ENCODE measurements at regions not wholly inside any gene's neighbourhood (a gene's known extent, or its start where the extent isn't known, plus 50 kb on each side); places are given as distances from the start of the nearest gene placed in this dataset.

DNA sequence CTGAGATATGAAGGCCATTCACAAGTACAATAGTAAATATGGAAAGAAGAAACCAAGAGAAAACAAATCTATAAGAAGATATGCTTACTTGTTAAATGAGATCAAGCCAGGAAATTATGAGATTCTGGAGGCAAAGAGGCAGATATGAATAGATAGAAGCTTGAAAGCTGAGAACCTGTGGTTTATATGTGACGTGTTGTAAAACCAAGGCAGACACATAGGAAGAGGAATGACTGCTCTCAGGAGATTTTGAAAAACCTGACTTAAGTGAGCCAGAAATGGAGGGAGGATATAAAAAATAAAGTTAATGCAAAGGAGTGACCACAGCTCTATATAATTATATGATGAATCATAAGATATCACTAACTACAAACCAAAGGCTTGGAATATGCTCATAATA is 1160.5 kb upstream of the CNTN5 start:
- TF ChIP-seq GATA2 (IDR thresholded peaks at IDR 0.05; ENCODE audit: insufficient read depth, insufficient read length, low read depth, low read length) = no peak
- TF ChIP-seq, protein P1, sequence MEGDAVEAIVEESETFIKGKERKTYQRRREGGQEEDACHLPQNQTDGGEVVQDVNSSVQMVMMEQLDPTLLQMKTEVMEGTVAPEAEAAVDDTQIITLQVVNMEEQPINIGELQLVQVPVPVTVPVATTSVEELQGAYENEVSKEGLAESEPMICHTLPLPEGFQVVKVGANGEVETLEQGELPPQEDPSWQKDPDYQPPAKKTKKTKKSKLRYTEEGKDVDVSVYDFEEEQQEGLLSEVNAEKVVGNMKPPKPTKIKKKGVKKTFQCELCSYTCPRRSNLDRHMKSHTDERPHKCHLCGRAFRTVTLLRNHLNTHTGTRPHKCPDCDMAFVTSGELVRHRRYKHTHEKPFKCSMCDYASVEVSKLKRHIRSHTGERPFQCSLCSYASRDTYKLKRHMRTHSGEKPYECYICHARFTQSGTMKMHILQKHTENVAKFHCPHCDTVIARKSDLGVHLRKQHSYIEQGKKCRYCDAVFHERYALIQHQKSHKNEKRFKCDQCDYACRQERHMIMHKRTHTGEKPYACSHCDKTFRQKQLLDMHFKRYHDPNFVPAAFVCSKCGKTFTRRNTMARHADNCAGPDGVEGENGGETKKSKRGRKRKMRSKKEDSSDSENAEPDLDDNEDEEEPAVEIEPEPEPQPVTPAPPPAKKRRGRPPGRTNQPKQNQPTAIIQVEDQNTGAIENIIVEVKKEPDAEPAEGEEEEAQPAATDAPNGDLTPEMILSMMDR (IDR thresholded peaks at IDR 0.05; ENCODE audit: extremely low read depth in 1 of 2, insufficient read depth in 1 of 2, low read depth in 1 of 2, low read length in 2 of 2) = no peak
- TF ChIP-seq POLR2A (IDR thresholded peaks at IDR 0.05; ENCODE audit: low read depth, low read length) = no peak
- TF ChIP-seq MYC (IDR thresholded peaks at IDR 0.05; ENCODE audit: low read depth, low read length) = no peak
- TF ChIP-seq, protein P2, sequence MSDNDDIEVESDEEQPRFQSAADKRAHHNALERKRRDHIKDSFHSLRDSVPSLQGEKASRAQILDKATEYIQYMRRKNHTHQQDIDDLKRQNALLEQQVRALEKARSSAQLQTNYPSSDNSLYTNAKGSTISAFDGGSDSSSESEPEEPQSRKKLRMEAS (IDR thresholded peaks at IDR 0.05; ENCODE audit: insufficient read depth, insufficient read length) = no peak
- no peak for TF ChIP-seq FOS (IDR thresholded peaks at IDR 0.05; ENCODE audit: borderline replicate concordance, insufficient read depth, low read length)
- no peak for TF ChIP-seq POLR2AphosphoS5 (IDR thresholded peaks at IDR 0.05; ENCODE audit: insufficient read depth, low read depth, low read length)
- TF ChIP-seq JUN (IDR thresholded peaks at IDR 0.05; ENCODE audit: borderline replicate concordance, insufficient read depth, insufficient read length, low read depth) = no peak
- no peak for TF ChIP-seq EZH2 (IDR thresholded peaks at IDR 0.05; ENCODE audit: borderline replicate concordance, low read depth, low read length, severe bottlenecking)
- dilution Hi-C loops (cut with MboI; ENCODE audit: extremely low pct_ligation_motif_present, low sequenced_read_pairs) = no loop called here
- H3K79me2 ChIP-seq (ENCODE audit: control insufficient read depth, insufficient read depth, low read length) = no peaks in the 10 kb centered on the region
- H3K9me1 ChIP-seq (replicated peaks; ENCODE audit: control insufficient read depth, extremely low read depth, insufficient read depth, low read length) = no peaks in the 10 kb centered on the region
- H3K27me3 ChIP-seq (ENCODE audit: control insufficient read depth in 2 of 2, insufficient read depth in 2 of 2, low read length in 2 of 2) = no peaks in the 10 kb centered on the region
- H3K36me3 ChIP-seq (ENCODE audit: control insufficient read depth in 2 of 2, extremely low read depth in 1 of 2, insufficient read depth in 2 of 2, low read length in 2 of 2) = no peaks in the 10 kb centered on the region
- no peak overlapping the region for H3K4me2 ChIP-seq (ENCODE audit: insufficient read depth, low read length)
- H3K4me1 ChIP-seq (ENCODE audit: control insufficient read depth, extremely low read depth, insufficient read depth, low read length) = no peaks in the 10 kb centered on the region
- CTCF ChIA-PET = interaction anchor here (1.2 kb wide), 1 partner anchor 11 kb away, joined by 4 read pairs; no protein-coding TSS in a partner anchor
- no peak overlapping the region for H3K4me3 ChIP-seq (replicated peaks in 1 of 3; ENCODE audit: insufficient read depth in 1 of 3, low read depth in 1 of 3, low read length in 3 of 3)
- H3K9ac ChIP-seq (replicated peaks; ENCODE audit: extremely low read depth, insufficient read depth, low read length) = no peak overlapping the region
- intact Hi-C loops (cut with micrococcal nuclease) = no loop called here
- FAIRE-seq (no peak), DNase-seq (ENCODE audit: low read depth, low spot score) (no peak)
- no peaks in the 10 kb centered on the region for H3K9me3 ChIP-seq (replicated peaks; ENCODE audit: control insufficient read depth, insufficient read depth, low read length)
- POLR2A ChIA-PET = no interaction called here
- BruUV-seq (replicated peaks) = no TSS peak
- no peak overlapping the region for H3K27ac ChIP-seq (ENCODE audit: insufficient read depth, low read depth, low read length)
- no peaks in the 10 kb centered on the region for H4K20me1 ChIP-seq (replicated peaks; ENCODE audit: control insufficient read depth, extremely low read depth, insufficient read depth, low read length)
- no peak overlapping the region for H2AFZ ChIP-seq (ENCODE audit: low read depth, low read length)

Measured in endothelial cell of umbilical vein (primary cell).